ENCODE measurements at regions not wholly inside any gene's neighbourhood (a gene's known extent, or its start where the extent isn't known, plus 50 kb on each side); places are given as distances from the start of the nearest gene placed in this dataset.
A peak's percentile ranks its signal among the peaks of the same experiment; 100 is the strongest.

- ChIA-PET CTCF (interaction anchor here (0.7 kb wide), 1 partner anchor 12 kb away, joined by 3 read pairs; no protein-coding TSS in a partner anchor), POLR2A (no interaction called here)
- Histone ChIP-seq H3K36me3 (ENCODE audit: control insufficient read depth in 2 of 2, insufficient read depth in 1 of 2, low read length in 2 of 2) (no peaks in the 10 kb centered on the region), H3K9me3 (ENCODE audit: control insufficient read depth, insufficient read depth, low read depth, low read length) (no peaks in the 10 kb centered on the region), H3K4me1 (ENCODE audit: control insufficient read depth, insufficient read depth, low read length) (no peaks in the 10 kb centered on the region), H3K4me3 (ENCODE audit: low read depth, low read length) (no peak overlapping the region), H3K27ac (ENCODE audit: extremely low read depth, low read depth, low read length) (no peak overlapping the region)
- TF ChIP-seq ZNF585B (tag by site-specific recombination; IDR thresholded peaks at IDR 0.05) = peak; percentile 84
- TF ChIP-seq SETDB1 (IDR thresholded peaks at IDR 0.05; ENCODE audit: insufficient read length, low read length) = peak; percentile 47
- no peak for TF ChIP-seq ZNF121 (tag by site-specific recombination; IDR thresholded peaks at IDR 0.05)
Observed at GRCh38 chr9:118736406-118736805, 632.8 kb downstream of the BRINP1 start.

- TF ChIP-seq PRDM10 (tag by site-specific recombination; IDR thresholded peaks at IDR 0.05) (no peak), ZNF645 (tag by site-specific recombination; IDR thresholded peaks at IDR 0.05) (no peak)
- no peak overlapping the region for H3K27ac ChIP-seq (ENCODE audit: extremely low read depth, low read depth, low read length)
- H3K4me3 ChIP-seq (ENCODE audit: low read depth, low read length) = no peak overlapping the region
- H3K36me3 ChIP-seq (ENCODE audit: control insufficient read depth in 2 of 2, insufficient read depth in 1 of 2, low read length in 2 of 2) = no peaks in the 10 kb centered on the region
- ChIA-PET POLR2A (no interaction called here), CTCF (no interaction called here)
- no peaks in the 10 kb centered on the region for H3K4me1 ChIP-seq (ENCODE audit: control insufficient read depth, insufficient read depth, low read length)
- no peaks in the 10 kb centered on the region for H3K9me3 ChIP-seq (ENCODE audit: control insufficient read depth, insufficient read depth, low read depth, low read length)
Observed at GRCh38 chr9:118751077-118751847, 618.0 kb downstream of the BRINP1 start.

- H3K36me3 ChIP-seq (ENCODE audit: control insufficient read depth in 2 of 2, insufficient read depth in 1 of 2, low read length in 2 of 2) = no peaks in the 10 kb centered on the region
- ChIA-PET POLR2A (no interaction called here), CTCF (no interaction called here)
- TF ChIP-seq ZBTB44 (tag by site-specific recombination; IDR thresholded peaks at IDR 0.05) (no peak), WT1 (tag by site-specific recombination; IDR thresholded peaks at IDR 0.05) (no peak), ZNF280C (tag by site-specific recombination; IDR thresholded peaks at IDR 0.05) (no peak), RBAK (tag by site-specific recombination; IDR thresholded peaks at IDR 0.05) (no peak), GLIS2 (tag by site-specific recombination; IDR thresholded peaks at IDR 0.05) (no peak), ZBTB11 (tag by site-specific recombination; conservative IDR thresholded peaks at IDR 0.05; ENCODE audit: low read depth) (no peak), SETDB1 (IDR thresholded peaks at IDR 0.05; ENCODE audit: insufficient read length, low read length) (no peak)
- H3K4me3 ChIP-seq (ENCODE audit: low read depth, low read length) = no peak overlapping the region
- no peaks in the 10 kb centered on the region for H3K9me3 ChIP-seq (ENCODE audit: control insufficient read depth, insufficient read depth, low read depth, low read length)
- H3K27ac ChIP-seq (ENCODE audit: extremely low read depth, low read depth, low read length) = no peak overlapping the region
- H3K4me1 ChIP-seq (ENCODE audit: control insufficient read depth, insufficient read depth, low read length) = no peaks in the 10 kb centered on the region
Observed at GRCh38 chr9:118751848-118752223, 617.4 kb downstream of the BRINP1 start.

All from HEK293 (cell line).